GM12874 (cell line): ENCODE measurements at regions not wholly inside any gene's neighbourhood (a gene's known extent, or its start where the extent isn't known, plus 50 kb on each side); places are given as distances from the start of the nearest gene placed in this dataset.

Source experiments
- CTCF ChIP-seq: IDR thresholded peaks from 2 replicates; pipeline ENCODE4 v1.5.1; 2011; ENCODE audit warnings: low read depth, mild to moderate bottlenecking, control low read depth, low read length, moderate library complexity; ENCODE audit not compliant: insufficient read depth

- TF ChIP-seq CTCF, result no peak
Measured at GRCh38 chr1:214209260-214209808, 71.6 kb upstream of the SMYD2 start.

- no peak for TF ChIP-seq CTCF
Measured at GRCh38 chr1:214213136-214213535, 67.8 kb upstream of the SMYD2 start.

- no peak for TF ChIP-seq CTCF
Measured at GRCh38 chr1:214214851-214215250, 66.1 kb upstream of the SMYD2 start.

GRCh38 chr1:214215583-214215982, 65.4 kb upstream of the SMYD2 start:
- TF ChIP-seq CTCF, result no peak

- TF ChIP-seq CTCF, result no peak
Measured at GRCh38 chr1:214216021-214216420, 64.9 kb upstream of the SMYD2 start.

GRCh38 chr1:214216779-214217178, 64.2 kb upstream of the SMYD2 start:
- no peak for TF ChIP-seq CTCF

GRCh38 chr1:214219902-214220301, 61.1 kb upstream of the SMYD2 start:
- no peak for TF ChIP-seq CTCF
